Activated CD4-positive, CD25-positive, alpha-beta regulatory T cell (primary cell): ENCODE measurements at regions not wholly inside any gene's neighbourhood (a gene's known extent, or its start where the extent isn't known, plus 50 kb on each side); places are given as distances from the start of the nearest gene placed in this dataset.

Source experiments
- DNase-seq, 4 experiments: peaks; one replicate each; lab custom pipeline; 2025; lab: John Stamatoyannopoulos, UW

GRCh38 chr6:28838634-28839442, 84.9 kb downstream of the TRIM27 start:
- DNase-seq, result peak; percentile 50 to 73 (median 54)

GRCh38 chr6:28839443-28840120, 84.2 kb downstream of the TRIM27 start:
- DNase-seq, result no peak

- no peak for DNase-seq
Measured at GRCh38 chr6:28841290-28841689, 82.5 kb downstream of the TRIM27 start.

GRCh38 chr6:28848756-28849155, 75.0 kb downstream of the TRIM27 start:
- DNase-seq, result peak in 1 of 4 experiments; percentile 6
